RWPE2 (cell line): ENCODE measurements at regions not wholly inside any gene's neighbourhood (a gene's known extent, or its start where the extent isn't known, plus 50 kb on each side); places are given as distances from the start of the nearest gene placed in this dataset.

Experiments
- ATAC-seq: fragments of 200-7000 bp; cut with Tn5 transposase; 3 replicates; pipeline ENCODE4 v1.9.1; 2021; ENCODE audit warnings: low read depth
- DNase-seq: peaks from one replicate; pipeline ENCODE4 v3.0.0-alpha.2; 2020; ENCODE audit warnings: low spot score
- H3K27ac ChIP-seq: fragments of 450-650 bp; 2 replicates; pipeline ENCODE4 v1.5.1; 2017; ENCODE audit warnings: mild to moderate bottlenecking; ENCODE audit not compliant: poor library complexity, severe bottlenecking
- H3K27me3 ChIP-seq: fragments of 250-450 bp; sonication (Bioruptor Pico); 2 replicates; pipeline ENCODE4 v1.5.1; 2021; ENCODE audit warnings: mild to moderate bottlenecking, moderate library complexity; ENCODE audit not compliant: insufficient read depth, poor library complexity, severe bottlenecking
- H3K36me3 ChIP-seq: fragments of 250-450 bp; sonication (Bioruptor Pico); 2 replicates; pipeline ENCODE4 v1.5.1; 2020; ENCODE audit warnings: low read depth, mild to moderate bottlenecking, moderate library complexity
- H3K4me1 ChIP-seq: fragments of 250-450 bp; sonication (Bioruptor Pico); 2 replicates; pipeline ENCODE4 v1.5.1; 2021; ENCODE audit warnings: mild to moderate bottlenecking, moderate library complexity; ENCODE audit not compliant: insufficient read depth, poor library complexity, severe bottlenecking
- H3K4me3 ChIP-seq: fragments of 250-450 bp; sonication (Bioruptor Pico); 2 replicates; pipeline ENCODE4 v1.5.1; 2021; ENCODE audit warnings: mild to moderate bottlenecking, moderate library complexity; ENCODE audit not compliant: severe bottlenecking
- H3K9me3 ChIP-seq: fragments of 250-450 bp; sonication (Bioruptor Pico); 2 replicates; pipeline ENCODE4 v1.5.1; 2021; ENCODE audit warnings: mild to moderate bottlenecking, moderate library complexity; ENCODE audit not compliant: severe bottlenecking
- CTCF ChIP-seq: fragments of 450-650 bp; IDR thresholded peaks from one replicate; pipeline ENCODE4 v1.5.1; 2017; ENCODE audit warnings: mild to moderate bottlenecking, moderate library complexity; ENCODE audit not compliant: poor library complexity, severe bottlenecking

DNA sequence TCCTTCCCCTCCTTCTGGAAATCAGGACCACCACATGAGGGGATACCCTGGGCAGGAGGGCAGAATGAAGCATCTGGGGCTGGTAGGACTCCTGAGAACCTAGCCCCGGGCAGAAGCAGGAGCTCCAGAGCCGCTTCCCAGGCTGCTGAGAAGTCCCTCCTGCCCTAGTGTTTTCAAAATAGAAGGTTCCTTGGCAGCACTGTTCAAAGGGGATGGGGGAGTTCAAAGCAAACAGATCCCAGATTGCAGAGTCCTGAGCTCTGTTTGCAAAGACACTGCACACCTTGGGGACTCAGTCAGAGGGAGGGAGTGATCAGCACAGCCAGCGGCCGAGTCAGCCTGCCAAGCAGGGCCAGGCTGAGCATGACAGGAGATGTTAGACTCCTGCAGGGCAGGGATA, 177.8 kb downstream of the PTPRU start:
- no peaks in the 10 kb centered on the region for H3K4me1 ChIP-seq
- H3K36me3 ChIP-seq = no peaks in the 10 kb centered on the region
- peaks cover 3% of the 10 kb centered on the region for H3K27me3 ChIP-seq
- H3K27ac ChIP-seq = no peak overlapping the region
- H3K4me3 ChIP-seq = no peak overlapping the region
- no peaks in the 10 kb centered on the region for H3K9me3 ChIP-seq
- no peak for TF ChIP-seq CTCF
- ATAC-seq (no peak), DNase-seq (no peak)

- no peak overlapping the region for H3K4me3 ChIP-seq
- peaks cover 3% of the 10 kb centered on the region for H3K27me3 ChIP-seq
- ATAC-seq (no peak), DNase-seq (no peak)
- no peak overlapping the region for H3K27ac ChIP-seq
- TF ChIP-seq CTCF = no peak
- H3K4me1 ChIP-seq = no peaks in the 10 kb centered on the region
- no peaks in the 10 kb centered on the region for H3K36me3 ChIP-seq
- no peaks in the 10 kb centered on the region for H3K9me3 ChIP-seq
Observed at GRCh38 chr1:29413661-29414060, 177.3 kb downstream of the PTPRU start.

GRCh38 chr1:29412591-29412990, 176.3 kb downstream of the PTPRU start:
- no peak overlapping the region for H3K4me3 ChIP-seq
- DNase-seq (no peak), ATAC-seq (no peak)
- H3K27me3 ChIP-seq = peaks cover 3% of the 10 kb centered on the region
- no peaks in the 10 kb centered on the region for H3K4me1 ChIP-seq
- no peak for TF ChIP-seq CTCF
- no peaks in the 10 kb centered on the region for H3K36me3 ChIP-seq
- no peaks in the 10 kb centered on the region for H3K9me3 ChIP-seq
- no peak overlapping the region for H3K27ac ChIP-seq

DNA sequence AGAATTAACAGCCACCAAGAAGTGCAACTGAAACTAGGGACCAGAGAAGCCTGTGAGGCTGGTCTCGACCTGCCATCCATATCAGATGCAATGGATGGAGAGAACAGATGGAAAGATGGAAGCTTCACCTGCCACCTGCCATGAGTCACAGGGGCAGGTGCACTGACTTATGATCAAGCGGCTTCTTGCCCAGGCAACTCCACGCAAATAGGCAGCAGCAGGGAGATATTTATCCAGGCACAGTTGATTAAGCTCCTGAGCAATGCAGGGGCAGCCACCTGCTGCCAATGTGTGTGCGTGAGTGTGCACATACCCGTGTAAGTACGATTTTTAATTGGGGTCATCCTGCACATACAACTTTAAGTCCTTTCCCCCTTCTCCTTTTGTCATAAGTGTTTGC, 174.2 kb downstream of the PTPRU start:
- ATAC-seq (no peak; the same call in 2 of the 3 replicates), DNase-seq (no peak)
- Histone ChIP-seq H3K4me3 (no peak overlapping the region), H3K27ac (no peak overlapping the region), H3K36me3 (no peaks in the 10 kb centered on the region), H3K4me1 (no peaks in the 10 kb centered on the region), H3K9me3 (no peaks in the 10 kb centered on the region), H3K27me3 (peaks cover 3% of the 10 kb centered on the region)
- no peak for TF ChIP-seq CTCF

GRCh38 chr1:29409616-29410015, 173.3 kb downstream of the PTPRU start:
- Histone ChIP-seq H3K27ac (no peak overlapping the region), H3K27me3 (peaks cover 3% of the 10 kb centered on the region), H3K4me1 (no peaks in the 10 kb centered on the region), H3K9me3 (peaks cover 1% of the 10 kb centered on the region), H3K4me3 (no peak overlapping the region), H3K36me3 (no peaks in the 10 kb centered on the region)
- DNase-seq (no peak), ATAC-seq (no peak)
- no peak for TF ChIP-seq CTCF
